Testis (tissue), 2 donors: ENCODE measurements at regions not wholly inside any gene's neighbourhood (a gene's known extent, or its start where the extent isn't known, plus 50 kb on each side); places are given as distances from the start of the nearest gene placed in this dataset.

ENCODE experiments used
- CTCF ChIP-seq, 3 experiments: fragments of 450-650 bp in 2 of 3; fragments of 200-600 bp in 1 of 3; sonication (generic) in 1 of 3; IDR thresholded peaks; one replicate each; pipeline ENCODE4 v1.5.1; 2016 to 2019; ENCODE audit warnings: antibody characterized with exemption in 3 of 3, mild to moderate bottlenecking in 2 of 3, moderate library complexity in 1 of 3
- POLR2A ChIP-seq: fragments of 450-650 bp; IDR thresholded peaks from one replicate; pipeline ENCODE4 v1.6.1; 2017; ENCODE audit warnings: antibody characterized with exemption, mild to moderate bottlenecking, moderate library complexity

DNA sequence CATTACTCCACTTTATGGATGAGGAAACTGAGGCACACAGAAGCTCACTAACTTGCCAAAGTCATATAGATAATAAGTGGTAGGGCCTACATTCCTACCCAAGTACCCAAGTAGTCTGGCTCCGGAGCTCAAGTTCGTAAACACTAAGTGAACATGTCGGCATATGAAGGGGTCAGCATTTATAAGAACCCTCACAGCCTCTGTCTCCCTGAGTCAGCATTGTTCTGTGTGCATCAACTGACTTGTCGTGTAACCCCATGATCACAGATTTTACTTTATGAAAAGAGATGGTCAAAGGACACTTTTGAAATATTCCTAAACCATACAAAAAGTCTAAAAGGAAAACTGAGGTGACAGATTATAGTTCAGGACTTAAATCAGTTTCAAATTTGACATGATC lies 260.1 kb upstream of the CCDC54 start:
- no peak for TF ChIP-seq CTCF (IDR thresholded peaks at IDR 0.05)
- TF ChIP-seq POLR2A: no peak
